Upper lobe of left lung (tissue), 6 donors: ENCODE measurements at regions not wholly inside any gene's neighbourhood (a gene's known extent, or its start where the extent isn't known, plus 50 kb on each side); places are given as distances from the start of the nearest gene placed in this dataset.
A peak's percentile ranks its signal among the peaks of the same experiment; 100 is the strongest.

ENCODE experiments used
- ATAC-seq, 2 donors: fragments of 200-7000 bp; cut with Tn5 transposase; one replicate each; pipeline ENCODE4 v1.9.1; 2022; ENCODE audit warnings: mild to moderate bottlenecking in 2 of 2, moderate library complexity in 2 of 2; ENCODE audit not compliant: low FRiP score in 2 of 2
- DNase-seq, 2 donors: peaks; one replicate each; pipeline ENCODE4 v3.0.0-alpha.2; 2019 to 2020
- H3K27ac ChIP-seq, 4 donors: fragments of 200-600 bp; sonication (generic); one replicate each; pipeline ENCODE4 v1.5.1; 2016 to 2019
- H3K27me3 ChIP-seq, 4 donors: fragments of 200-600 bp; sonication (generic); one replicate each; pipeline ENCODE4 v1.5.1; 2017 to 2019
- H3K36me3 ChIP-seq, 4 donors: fragments of 200-600 bp; sonication (generic); one replicate each; pipeline ENCODE4 v1.5.1; 2016 to 2019
- H3K4me1 ChIP-seq, 4 donors: fragments of 200-600 bp; sonication (generic); one replicate each; pipeline ENCODE4 v1.5.1; 2018 to 2019
- H3K4me3 ChIP-seq, 4 donors: fragments of 200-600 bp; sonication (generic); one replicate each; pipeline ENCODE4 v1.5.1; 2017 to 2019; ENCODE audit warnings: mild to moderate bottlenecking in 2 of 4, moderate library complexity in 1 of 4
- H3K9me3 ChIP-seq, 4 donors: fragments of 200-600 bp; sonication (generic); one replicate each; pipeline ENCODE4 v1.5.1; 2018 to 2019
- EP300 ChIP-seq, 4 donors: sonication (generic); formaldehyde crosslinking; IDR thresholded peaks; one replicate each; pipeline ENCODE4 v1.5.1; 2017; ENCODE audit warnings: antibody characterized with exemption in 4 of 4, control low read depth in 2 of 4
- POLR2A ChIP-seq, 4 donors: fragments of 450-650 bp; IDR thresholded peaks; one replicate each; pipeline ENCODE4 v1.5.1; 2016 to 2017; ENCODE audit warnings: antibody characterized with exemption in 4 of 4, mild to moderate bottlenecking in 2 of 4
- POLR2AphosphoS5 ChIP-seq, 2 donors: sonication (generic); formaldehyde crosslinking; IDR thresholded peaks; one replicate each; pipeline ENCODE4 v1.5.1; 2017; ENCODE audit warnings: antibody characterized with exemption in 2 of 2
- WGBS, 2 donors: methylation state at CpG; one replicate each; pipeline ENCODE4 v1.1.5; 2017 to 2018; 5-methylcytosine and 5-hydroxymethylcytosine counted together
- TF ChIP-seq, protein P1 (sequence below), 6 experiments: fragments of 450-650 bp in 4 of 6; fragments of 200-600 bp in 2 of 6; sonication (generic) in 2 of 6; IDR thresholded peaks; one replicate each; pipeline ENCODE4 v1.5.1; 2016 to 2019; ENCODE audit warnings: antibody characterized with exemption in 6 of 6
- donor health status: DM: no; HTN: no; CAD: no; lungs with moderate emphysema.
- donor health status: DM: no; HTN: yes; CAD: no; lungs with severe emphysema.

GRCh38 chr15:35937380-35937779 lies 391.4 kb upstream of the DPH6 start:
- TF ChIP-seq EP300 (IDR thresholded peaks at IDR 0.05) (no peak), POLR2AphosphoS5 (IDR thresholded peaks at IDR 0.05) (no peak), POLR2A (IDR thresholded peaks at IDR 0.05) (no peak)
- TF ChIP-seq, protein P1, sequence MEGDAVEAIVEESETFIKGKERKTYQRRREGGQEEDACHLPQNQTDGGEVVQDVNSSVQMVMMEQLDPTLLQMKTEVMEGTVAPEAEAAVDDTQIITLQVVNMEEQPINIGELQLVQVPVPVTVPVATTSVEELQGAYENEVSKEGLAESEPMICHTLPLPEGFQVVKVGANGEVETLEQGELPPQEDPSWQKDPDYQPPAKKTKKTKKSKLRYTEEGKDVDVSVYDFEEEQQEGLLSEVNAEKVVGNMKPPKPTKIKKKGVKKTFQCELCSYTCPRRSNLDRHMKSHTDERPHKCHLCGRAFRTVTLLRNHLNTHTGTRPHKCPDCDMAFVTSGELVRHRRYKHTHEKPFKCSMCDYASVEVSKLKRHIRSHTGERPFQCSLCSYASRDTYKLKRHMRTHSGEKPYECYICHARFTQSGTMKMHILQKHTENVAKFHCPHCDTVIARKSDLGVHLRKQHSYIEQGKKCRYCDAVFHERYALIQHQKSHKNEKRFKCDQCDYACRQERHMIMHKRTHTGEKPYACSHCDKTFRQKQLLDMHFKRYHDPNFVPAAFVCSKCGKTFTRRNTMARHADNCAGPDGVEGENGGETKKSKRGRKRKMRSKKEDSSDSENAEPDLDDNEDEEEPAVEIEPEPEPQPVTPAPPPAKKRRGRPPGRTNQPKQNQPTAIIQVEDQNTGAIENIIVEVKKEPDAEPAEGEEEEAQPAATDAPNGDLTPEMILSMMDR (IDR thresholded peaks at IDR 0.05), result no peak
- H3K27ac ChIP-seq, result no peak overlapping the region
- no peaks in the 10 kb centered on the region for H3K36me3 ChIP-seq
- no peaks in the 10 kb centered on the region for H3K27me3 ChIP-seq
- no peaks in the 10 kb centered on the region for H3K4me1 ChIP-seq
- no peak overlapping the region for H3K4me3 ChIP-seq
- WGBS, 2 donors, result 76 to 82% methylated on average over 1 of the region's 1 CpG
- H3K9me3 ChIP-seq, result no peaks in the 10 kb centered on the region
- ATAC-seq, result no peak
- DNase-seq, result no peak

DNA sequence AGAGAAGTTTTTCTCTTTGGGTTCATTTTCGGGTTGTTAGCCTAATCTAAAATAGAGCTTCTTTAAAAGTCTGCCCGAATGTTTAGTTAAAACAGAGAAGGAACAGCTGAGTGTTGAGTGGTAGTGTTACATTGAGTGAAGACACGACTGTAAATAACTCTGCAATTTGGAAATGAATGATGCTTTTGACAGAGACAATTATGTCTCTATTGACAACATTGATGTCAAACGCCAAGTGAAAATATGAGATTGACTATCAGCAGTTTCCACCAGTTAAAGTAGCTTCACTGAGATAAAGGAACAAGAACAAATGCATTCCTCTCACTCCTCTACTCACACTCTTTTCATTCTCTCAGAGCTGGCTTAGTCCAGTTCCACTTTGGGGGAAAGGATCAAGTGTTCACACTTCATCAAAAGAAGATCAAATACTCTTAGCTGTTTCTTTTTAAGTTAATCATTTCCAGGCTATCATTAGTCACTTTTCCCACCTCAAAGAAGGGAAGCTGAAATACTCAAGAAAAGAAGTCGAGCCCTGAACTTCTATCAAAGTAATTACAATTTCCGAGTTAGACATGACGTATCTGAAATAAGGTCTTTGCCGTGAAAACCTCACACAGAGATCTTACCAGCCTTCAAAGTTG lies 399.1 kb upstream of the DPH6 start:
- no peak overlapping the region for H3K27ac ChIP-seq
- TF ChIP-seq POLR2A (IDR thresholded peaks at IDR 0.05) (no peak), POLR2AphosphoS5 (IDR thresholded peaks at IDR 0.05) (no peak)
- TF ChIP-seq, protein P1 (IDR thresholded peaks at IDR 0.05), result no peak
- H3K27me3 ChIP-seq, result no peaks in the 10 kb centered on the region
- no peaks in the 10 kb centered on the region for H3K4me1 ChIP-seq
- 55 to 64% methylated on average over 8 of the region's 8 CpGs for WGBS, 2 donors
- no peaks in the 10 kb centered on the region for H3K9me3 ChIP-seq
- no peak overlapping the region for H3K4me3 ChIP-seq
- ATAC-seq (no peak), DNase-seq (no peak)
- no peaks in the 10 kb centered on the region for H3K36me3 ChIP-seq

- H3K4me1 ChIP-seq, result no peaks in the 10 kb centered on the region
- no peaks in the 10 kb centered on the region for H3K9me3 ChIP-seq
- TF ChIP-seq, protein P1 (IDR thresholded peaks at IDR 0.05), result no peak
- no peak for TF ChIP-seq POLR2AphosphoS5 (IDR thresholded peaks at IDR 0.05)
- TF ChIP-seq EP300 (IDR thresholded peaks at IDR 0.05), result no peak
- TF ChIP-seq POLR2A (IDR thresholded peaks at IDR 0.05), result no peak
- H3K36me3 ChIP-seq, result no peaks in the 10 kb centered on the region
- DNase-seq (no peak), ATAC-seq (peak in 1 of 2 donors; percentile 22)
- H3K4me3 ChIP-seq, result no peak overlapping the region
- 74 to 84% methylated on average over 3 of the region's 3 CpGs for WGBS, 2 donors
- H3K27me3 ChIP-seq, result no peaks in the 10 kb centered on the region
- no peak overlapping the region for H3K27ac ChIP-seq
These were observed 407.5 kb upstream of the DPH6 start for GRCh38 chr15:35953424-35953823.

DNA sequence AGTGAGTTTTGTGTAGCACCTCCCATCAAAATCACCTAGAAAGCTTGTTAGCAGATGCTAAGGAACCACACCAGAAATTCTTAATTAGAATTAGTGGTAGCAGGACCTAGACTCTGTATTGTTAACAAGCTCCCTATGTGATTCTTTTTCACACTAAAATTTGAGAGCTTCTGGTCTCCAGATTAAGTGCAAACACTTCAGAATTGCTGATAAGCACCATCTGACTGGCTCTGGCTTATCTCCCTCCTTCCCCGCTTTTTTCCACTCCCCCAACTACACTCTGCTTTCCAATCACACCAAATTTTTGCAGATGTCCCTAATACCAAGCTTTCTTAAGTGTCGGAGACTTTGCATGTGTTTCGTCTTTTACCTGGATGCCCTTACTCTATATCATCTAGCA lies 410.1 kb upstream of the DPH6 start:
- Histone ChIP-seq H3K9me3 (no peaks in the 10 kb centered on the region), H3K4me1 (no peaks in the 10 kb centered on the region), H3K27ac (no peak overlapping the region), H3K36me3 (no peaks in the 10 kb centered on the region), H3K27me3 (no peaks in the 10 kb centered on the region), H3K4me3 (no peak overlapping the region)
- DNase-seq (no peak), ATAC-seq (no peak)
- WGBS, 2 donors, result 45% methylated on average over 3 of the region's 3 CpGs
- TF ChIP-seq EP300 (IDR thresholded peaks at IDR 0.05), result no peak
- no peak for TF ChIP-seq POLR2A (IDR thresholded peaks at IDR 0.05)

DNA sequence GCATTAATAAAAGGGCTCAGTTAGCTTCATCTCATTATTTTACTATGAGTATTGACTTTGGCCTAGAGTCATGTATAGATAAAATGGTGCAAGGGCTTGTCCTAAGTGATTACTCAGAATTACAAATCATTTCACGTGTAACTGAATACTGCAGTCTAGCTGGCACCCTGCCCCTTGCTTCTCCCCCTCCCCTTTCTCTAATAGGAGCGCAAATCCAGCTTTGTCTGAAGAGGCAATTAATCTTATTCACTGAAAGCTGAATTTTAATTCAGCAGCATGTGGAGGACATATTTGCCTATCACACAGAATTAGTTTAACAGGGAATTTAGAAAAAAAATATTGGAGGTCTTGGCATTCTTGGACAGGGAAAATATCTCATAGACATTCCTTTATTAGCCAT lies 412.1 kb upstream of the DPH6 start:
- Histone ChIP-seq H3K27ac (no peak overlapping the region), H3K36me3 (no peaks in the 10 kb centered on the region), H3K4me1 (no peaks in the 10 kb centered on the region), H3K9me3 (no peaks in the 10 kb centered on the region), H3K27me3 (no peaks in the 10 kb centered on the region), H3K4me3 (no peak overlapping the region)
- no peak for DNase-seq
- no peak for ATAC-seq
- TF ChIP-seq POLR2AphosphoS5 (IDR thresholded peaks at IDR 0.05), result no peak
- 41 to 61% methylated on average over 2 of the region's 2 CpGs for WGBS, 2 donors

- ATAC-seq, result no peak
- TF ChIP-seq POLR2AphosphoS5 (IDR thresholded peaks at IDR 0.05) (no peak), POLR2A (IDR thresholded peaks at IDR 0.05) (no peak), EP300 (IDR thresholded peaks at IDR 0.05) (no peak)
- TF ChIP-seq, protein P1 (IDR thresholded peaks at IDR 0.05), result no peak
- no peaks in the 10 kb centered on the region for H3K9me3 ChIP-seq
- WGBS, 2 donors, result 30 to 39% methylated on average over 2 of the region's 2 CpGs
- H3K27me3 ChIP-seq, result no peaks in the 10 kb centered on the region
- H3K4me3 ChIP-seq, result no peak overlapping the region
- H3K4me1 ChIP-seq, result no peaks in the 10 kb centered on the region
- H3K27ac ChIP-seq, result no peak overlapping the region
- no peak for DNase-seq
- no peaks in the 10 kb centered on the region for H3K36me3 ChIP-seq
These were observed 413.0 kb upstream of the DPH6 start for GRCh38 chr15:35958975-35959374.
